WTC11 (cell line): ENCODE measurements at regions not wholly inside any gene's neighbourhood (a gene's known extent, or its start where the extent isn't known, plus 50 kb on each side); places are given as distances from the start of the nearest gene placed in this dataset.

Experiments
- CTCF ChIP-seq: fragments of 200-600 bp; IDR thresholded peaks from 2 replicates; pipeline ENCODE4 v1.8.0; 2022; ENCODE audit warnings: antibody characterized with exemption
- PRRX2 ChIP-seq: fragments of 250-450 bp; sonication (Bioruptor Pico); IDR thresholded peaks from 2 replicates; pipeline ENCODE4 v1.8.0; 2021; ENCODE audit warnings: mild to moderate bottlenecking
- ZNF232 ChIP-seq: sonication (generic); formaldehyde crosslinking; IDR thresholded peaks from 2 replicates; pipeline ENCODE4 v1.8.0; 2022; ENCODE audit warnings: mild to moderate bottlenecking, missing genetic modification reagents

- TF ChIP-seq CTCF = no peak
- no peak for TF ChIP-seq PRRX2
- no peak for TF ChIP-seq ZNF232 (CRISPR knock-in tag)
These were observed 78.1 kb downstream of the C5orf15 start for GRCh38 chr5:133890314-133890713.
